Esophagus squamous epithelium (tissue), 5 donors: ENCODE measurements at regions not wholly inside any gene's neighbourhood (a gene's known extent, or its start where the extent isn't known, plus 50 kb on each side); places are given as distances from the start of the nearest gene placed in this dataset.
"Not testable (repeated sequence)": the region's sequence is repeated elsewhere in the genome, so short reads cannot be mapped to it uniquely, and the experiment has no call there.

Experiments
- DNase-seq: peaks from one replicate; lab custom pipeline; 2025; lab: John Stamatoyannopoulos, UW
- H3K27ac ChIP-seq, 4 donors: fragments of 200-600 bp; sonication (generic); one replicate each; pipeline ENCODE4 v1.5.1; 2016 to 2019; ENCODE audit warnings: mild to moderate bottlenecking in 1 of 4
- H3K27me3 ChIP-seq, 4 donors: fragments of 200-600 bp; sonication (generic); 1 replicate in 3 of 4; 2 replicates in 1 of 4; pipeline versions ENCODE4 v1.5.1 to v1.6.0; 2017 to 2021; ENCODE audit warnings: antibody characterized with exemption in 1 of 4
- H3K36me3 ChIP-seq, 3 donors: fragments of 200-600 bp; sonication (generic); one replicate each; pipeline ENCODE4 v1.5.1; 2016 to 2019
- H3K4me1 ChIP-seq, 3 donors: fragments of 200-600 bp; sonication (generic); one replicate each; pipeline ENCODE4 v1.5.1; 2017 to 2019
- H3K4me3 ChIP-seq, 4 donors: fragments of 200-600 bp; sonication (generic); 1 replicate in 3 of 4; 2 replicates in 1 of 4; pipeline ENCODE4 v1.5.1; 2016 to 2019; ENCODE audit warnings: mild to moderate bottlenecking in 2 of 4, moderate library complexity in 1 of 4
- H3K9me3 ChIP-seq, 3 donors: fragments of 200-600 bp; sonication (generic); one replicate each; pipeline ENCODE4 v1.5.1; 2016 to 2019
- POLR2A ChIP-seq, 4 donors: fragments of 450-650 bp; IDR thresholded peaks; one replicate each; pipeline ENCODE4 v1.6.1; 2017; ENCODE audit warnings: antibody characterized with exemption in 4 of 4, mild to moderate bottlenecking in 4 of 4, moderate library complexity in 3 of 4
- WGBS, 2 donors: methylation state at CpG; one replicate each; pipeline ENCODE4 v1.1.5; 2018; 5-methylcytosine and 5-hydroxymethylcytosine counted together
- intact Hi-C: fragments of 100-400 bp; cut with DNase I; formaldehyde crosslinking; loops from one replicate; pipeline ENCODE4 v1.15.0; 2022
- TF ChIP-seq, protein P1 (sequence below), 6 experiments: fragments of 450-650 bp in 4 of 6; fragments of 200-600 bp in 2 of 6; sonication (generic) in 2 of 6; IDR thresholded peaks; one replicate each; pipeline ENCODE4 v1.5.1; 2016 to 2019; ENCODE audit warnings: antibody characterized with exemption in 6 of 6, mild to moderate bottlenecking in 4 of 6, moderate library complexity in 4 of 6
- donor health status: DM: yes; HTN: yes; CAD: no.

DNA sequence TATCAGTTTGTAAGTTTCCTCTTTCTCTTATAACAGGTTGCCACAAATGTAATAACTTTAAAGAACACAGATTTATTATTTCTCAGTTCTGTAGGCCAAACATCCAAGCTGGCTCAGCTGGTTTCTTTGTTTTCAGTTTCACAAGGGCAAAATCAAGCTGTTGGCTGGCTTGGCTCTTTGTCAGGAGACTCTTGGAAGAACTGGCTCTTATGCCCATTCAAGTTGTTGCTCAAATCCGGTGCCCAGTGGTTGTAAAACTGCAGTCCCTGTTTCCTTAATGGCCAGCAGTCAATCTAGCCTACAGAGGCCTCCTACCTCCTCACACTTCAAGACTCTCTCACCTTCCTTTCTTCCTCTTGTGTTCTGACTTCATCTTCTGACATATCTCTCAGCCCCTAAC, 1171.0 kb downstream of the MRPL39 start:
- Histone ChIP-seq H3K27ac (no peak overlapping the region), H3K9me3 (peaks cover 0 to 7% (median 0%) of the 10 kb centered on the region in 3 donors), H3K4me3 (no peak overlapping the region), H3K4me1 (no peaks in the 10 kb centered on the region), H3K36me3 (no peaks in the 10 kb centered on the region), H3K27me3 (no peaks in the 10 kb centered on the region)
- TF ChIP-seq, protein P1, sequence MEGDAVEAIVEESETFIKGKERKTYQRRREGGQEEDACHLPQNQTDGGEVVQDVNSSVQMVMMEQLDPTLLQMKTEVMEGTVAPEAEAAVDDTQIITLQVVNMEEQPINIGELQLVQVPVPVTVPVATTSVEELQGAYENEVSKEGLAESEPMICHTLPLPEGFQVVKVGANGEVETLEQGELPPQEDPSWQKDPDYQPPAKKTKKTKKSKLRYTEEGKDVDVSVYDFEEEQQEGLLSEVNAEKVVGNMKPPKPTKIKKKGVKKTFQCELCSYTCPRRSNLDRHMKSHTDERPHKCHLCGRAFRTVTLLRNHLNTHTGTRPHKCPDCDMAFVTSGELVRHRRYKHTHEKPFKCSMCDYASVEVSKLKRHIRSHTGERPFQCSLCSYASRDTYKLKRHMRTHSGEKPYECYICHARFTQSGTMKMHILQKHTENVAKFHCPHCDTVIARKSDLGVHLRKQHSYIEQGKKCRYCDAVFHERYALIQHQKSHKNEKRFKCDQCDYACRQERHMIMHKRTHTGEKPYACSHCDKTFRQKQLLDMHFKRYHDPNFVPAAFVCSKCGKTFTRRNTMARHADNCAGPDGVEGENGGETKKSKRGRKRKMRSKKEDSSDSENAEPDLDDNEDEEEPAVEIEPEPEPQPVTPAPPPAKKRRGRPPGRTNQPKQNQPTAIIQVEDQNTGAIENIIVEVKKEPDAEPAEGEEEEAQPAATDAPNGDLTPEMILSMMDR (IDR thresholded peaks at IDR 0.05), result no peak
- no peak for TF ChIP-seq POLR2A (IDR thresholded peaks at IDR 0.05)
- intact Hi-C loops, result no loop called here
- WGBS, 2 donors, result 40 to 58% methylated on average over 1 of the region's 1 CpG
- no peak for DNase-seq

DNA sequence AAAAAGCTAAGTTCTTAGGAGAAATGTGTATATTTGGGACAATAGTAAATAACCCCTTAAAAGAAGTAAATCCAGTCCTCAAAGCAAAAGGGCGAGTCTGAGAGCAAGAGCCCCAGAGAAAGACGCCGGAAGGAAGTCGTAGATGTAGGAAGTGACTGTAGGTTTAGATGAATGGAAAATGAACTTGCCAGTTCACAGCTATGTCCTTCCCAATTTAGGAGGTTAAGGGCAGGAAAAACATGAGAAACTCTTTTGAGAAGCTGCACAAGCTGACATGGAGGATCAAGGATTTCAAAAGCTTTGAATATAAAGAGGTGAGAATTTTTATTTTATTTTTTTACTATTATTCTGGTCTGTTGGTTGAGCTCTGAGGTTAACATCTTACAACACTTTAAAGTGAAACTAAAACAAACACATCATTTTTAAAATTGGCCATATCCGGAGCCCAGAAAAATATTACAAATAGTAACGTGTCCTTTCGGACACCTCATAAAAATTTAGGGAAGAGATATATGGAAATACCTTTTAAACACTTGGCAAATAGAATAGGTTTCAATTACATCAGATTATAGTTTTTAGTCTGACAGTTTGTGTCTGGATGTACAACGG, 1178.6 kb downstream of the MRPL39 start:
- no peak overlapping the region for H3K27ac ChIP-seq
- H3K36me3 ChIP-seq, result no peaks in the 10 kb centered on the region
- no peaks in the 10 kb centered on the region for H3K4me1 ChIP-seq
- no peaks in the 10 kb centered on the region for H3K9me3 ChIP-seq
- no peaks in the 10 kb centered on the region for H3K27me3 ChIP-seq
- TF ChIP-seq POLR2A (IDR thresholded peaks at IDR 0.05), result no peak
- TF ChIP-seq, protein P1 (IDR thresholded peaks at IDR 0.05), result no peak
- intact Hi-C loops, result no loop called here
- H3K4me3 ChIP-seq, result peak overlapping the region in 1 of 4 donors; percentile 33
- 59 to 68% methylated on average over 8 of the region's 8 CpGs for WGBS, 2 donors
- no peak for DNase-seq

DNA sequence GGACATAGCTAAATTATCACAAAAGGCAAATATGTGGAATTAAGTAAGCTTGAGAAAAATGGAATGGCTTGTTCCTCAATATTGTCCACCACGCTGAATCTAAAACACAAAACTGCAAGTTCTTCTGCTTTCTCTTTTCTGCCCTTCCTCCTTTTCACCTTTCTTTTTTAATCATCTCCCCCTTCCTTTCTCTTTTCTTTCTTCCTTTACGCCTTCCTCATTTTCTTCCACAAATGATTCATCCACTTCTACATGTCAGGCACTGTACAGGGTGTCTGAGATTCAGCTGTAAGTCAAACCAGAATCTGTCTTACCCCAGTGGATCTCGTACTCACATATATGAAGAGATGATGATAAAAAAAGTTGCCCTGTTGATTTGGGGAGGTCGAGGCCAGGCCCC, 1182.5 kb downstream of the MRPL39 start:
- H3K4me3 ChIP-seq, result no peak overlapping the region
- H3K4me1 ChIP-seq, result no peaks in the 10 kb centered on the region
- intact Hi-C loops, result no loop called here
- H3K27ac ChIP-seq, result no peak overlapping the region
- WGBS, 2 donors, result 57 to 61% methylated on average over 4 of the region's 4 CpGs
- H3K36me3 ChIP-seq, result no peaks in the 10 kb centered on the region
- TF ChIP-seq POLR2A (IDR thresholded peaks at IDR 0.05), result no peak
- TF ChIP-seq, protein P1 (IDR thresholded peaks at IDR 0.05), result no peak
- H3K27me3 ChIP-seq, result no peaks in the 10 kb centered on the region
- DNase-seq, result no peak
- H3K9me3 ChIP-seq, result peaks cover 0 to 5% (median 5%) of the 10 kb centered on the region in 3 donors

DNA sequence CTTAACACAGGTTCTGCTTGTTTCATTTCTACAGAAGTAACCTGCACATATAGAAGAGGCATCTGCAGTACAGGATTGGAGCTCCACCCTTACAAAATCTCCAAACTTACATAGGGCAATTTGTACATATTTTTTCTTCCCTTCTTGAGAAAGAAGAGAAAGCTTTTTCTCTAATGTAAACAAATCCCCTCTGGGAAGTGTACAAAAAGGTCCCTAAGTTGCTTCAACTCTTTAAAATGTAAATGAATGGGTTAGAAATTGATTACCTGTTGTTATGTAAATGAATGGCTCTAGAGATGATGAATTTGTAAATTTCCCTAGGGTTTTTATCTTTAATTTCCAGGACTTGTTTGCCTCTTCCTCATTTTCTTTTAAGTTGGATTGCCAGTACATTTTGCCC, 1183.7 kb downstream of the MRPL39 start:
- Histone ChIP-seq H3K27me3 (no peaks in the 10 kb centered on the region), H3K27ac (no peak overlapping the region), H3K4me1 (no peaks in the 10 kb centered on the region), H3K9me3 (peaks cover 0 to 17% (median 9%) of the 10 kb centered on the region in 3 donors), H3K4me3 (no peak overlapping the region), H3K36me3 (no peaks in the 10 kb centered on the region)
- intact Hi-C loops, result no loop called here
- TF ChIP-seq POLR2A (IDR thresholded peaks at IDR 0.05), result no peak
- TF ChIP-seq, protein P1 (IDR thresholded peaks at IDR 0.05), result no peak
- DNase-seq, result no peak

DNA sequence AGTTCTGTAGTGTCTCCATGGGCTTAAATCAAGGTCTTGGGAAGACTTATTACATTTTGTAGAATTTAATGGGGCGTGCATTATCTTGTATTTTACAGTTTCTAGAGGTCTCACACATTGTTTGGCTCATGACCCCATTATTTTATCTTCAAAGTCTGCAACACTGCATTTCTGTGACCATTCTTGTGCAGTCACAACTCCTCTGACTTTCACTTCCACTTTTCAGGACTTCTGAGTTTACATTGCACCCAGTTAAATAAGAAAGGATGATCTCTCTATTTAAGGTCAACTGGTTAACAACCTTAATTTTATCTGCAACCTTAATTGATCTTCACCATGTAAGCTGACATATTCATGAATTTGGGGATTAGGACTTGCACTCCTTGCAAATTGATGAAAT, 1186.6 kb downstream of the MRPL39 start:
- no peak overlapping the region for H3K4me3 ChIP-seq
- no peaks in the 10 kb centered on the region for H3K27me3 ChIP-seq
- no peak for DNase-seq
- 21 to 26% methylated on average over 1 of the region's 1 CpG for WGBS, 2 donors
- H3K27ac ChIP-seq, result no peak overlapping the region
- intact Hi-C loops, result no loop called here
- no peaks in the 10 kb centered on the region for H3K4me1 ChIP-seq
- TF ChIP-seq POLR2A (IDR thresholded peaks at IDR 0.05), result no peak
- TF ChIP-seq, protein P1 (IDR thresholded peaks at IDR 0.05), result no peak
- H3K36me3 ChIP-seq, result no peaks in the 10 kb centered on the region
- H3K9me3 ChIP-seq, result peaks cover 0 to 18% (median 9%) of the 10 kb centered on the region in 3 donors

DNA sequence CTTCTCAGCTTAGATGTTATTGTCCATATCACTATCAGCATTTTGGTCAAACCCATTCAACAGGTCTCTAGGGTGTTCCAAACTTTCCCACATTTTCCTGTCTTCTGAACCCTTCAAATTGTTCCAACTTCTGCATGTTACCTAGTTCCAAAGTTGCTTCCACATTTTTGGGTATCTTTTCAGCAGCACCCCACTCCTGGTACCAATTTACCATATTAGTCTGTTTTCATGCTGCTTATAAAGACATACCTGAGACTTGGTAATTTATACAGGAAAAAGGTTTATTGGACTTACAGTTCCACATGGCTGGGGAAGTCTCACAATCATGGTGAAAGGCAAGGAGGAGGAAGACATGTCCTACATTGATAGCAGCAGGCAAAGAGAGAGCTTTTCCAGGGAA, 1187.6 kb downstream of the MRPL39 start:
- intact Hi-C loops, H3K4me1 ChIP-seq, H3K4me3 ChIP-seq, H3K27ac ChIP-seq, H3K27me3 ChIP-seq, DNase-seq, H3K36me3 ChIP-seq: not testable (repeated sequence)
- peaks cover 0 to 18% (median 9%) of the 10 kb centered on the region in 3 donors for H3K9me3 ChIP-seq
